GM12874 (cell line): ENCODE measurements at regions not wholly inside any gene's neighbourhood (a gene's known extent, or its start where the extent isn't known, plus 50 kb on each side); places are given as distances from the start of the nearest gene placed in this dataset.

Experiments used
- CTCF ChIP-seq: IDR thresholded peaks from 2 replicates; pipeline ENCODE4 v1.5.1; 2011; ENCODE audit warnings: low read depth, mild to moderate bottlenecking, control low read depth, low read length, moderate library complexity; ENCODE audit not compliant: insufficient read depth

- TF ChIP-seq CTCF = no peak
Measured at GRCh38 chrX:4735299-4735698, 1021.9 kb upstream of the PRKX start.

- no peak for TF ChIP-seq CTCF
Measured at GRCh38 chrX:4710618-4711433, 997.4 kb upstream of the PRKX start.

GRCh38 chrX:4708970-4709760 lies 995.7 kb upstream of the PRKX start:
- no peak for TF ChIP-seq CTCF

- no peak for TF ChIP-seq CTCF
Measured at GRCh38 chrX:4706961-4707360, 993.5 kb upstream of the PRKX start.

- no peak for TF ChIP-seq CTCF
Measured at GRCh38 chrX:4690521-4690920, 977.1 kb upstream of the PRKX start.

- no peak for TF ChIP-seq CTCF
Measured at GRCh38 chrX:4682636-4683035, 969.2 kb upstream of the PRKX start.

GRCh38 chrX:4675686-4676300 lies 962.3 kb upstream of the PRKX start:
- TF ChIP-seq CTCF = no peak
